ENCODE measurements at regions not wholly inside any gene's neighbourhood (a gene's known extent, or its start where the extent isn't known, plus 50 kb on each side); places are given as distances from the start of the nearest gene placed in this dataset.

GRCh38 chr15:96756656-96757055 is 426.2 kb downstream of the NR2F2 start:
- DNase-seq = no peak

- DNase-seq = no peak
These were observed 432.1 kb downstream of the NR2F2 start for GRCh38 chr15:96762566-96762965.

- no peak for DNase-seq
These were observed 434.0 kb downstream of the NR2F2 start for GRCh38 chr15:96764501-96764900.

- DNase-seq = no peak
These were observed 434.4 kb downstream of the NR2F2 start for GRCh38 chr15:96764946-96765345.

GRCh38 chr15:96766366-96766765 is 435.9 kb downstream of the NR2F2 start:
- DNase-seq = no peak

GRCh38 chr15:96767703-96768434 is 437.4 kb downstream of the NR2F2 start:
- no peak for DNase-seq

- DNase-seq = no peak
These were observed 437.9 kb downstream of the NR2F2 start for GRCh38 chr15:96768435-96768789.

- no peak for DNase-seq
These were observed 440.5 kb downstream of the NR2F2 start for GRCh38 chr15:96771035-96771434.

GRCh38 chr15:96774216-96774615 is 443.7 kb downstream of the NR2F2 start:
- no peak for DNase-seq

- no peak for DNase-seq
These were observed 453.2 kb downstream of the NR2F2 start for GRCh38 chr15:96783746-96784145.

- DNase-seq = no peak
These were observed 459.5 kb downstream of the NR2F2 start for GRCh38 chr15:96790004-96790403.

- DNase-seq = no peak
These were observed 461.7 kb downstream of the NR2F2 start for GRCh38 chr15:96792216-96792615.

GRCh38 chr15:96796841-96797240 is 466.3 kb downstream of the NR2F2 start:
- no peak for DNase-seq

- DNase-seq = no peak
These were observed 471.2 kb downstream of the NR2F2 start for GRCh38 chr15:96801576-96802150.

- no peak for DNase-seq
These were observed 472.2 kb downstream of the NR2F2 start for GRCh38 chr15:96802611-96803255.

GRCh38 chr15:96804754-96805153 is 474.3 kb downstream of the NR2F2 start:
- DNase-seq = no peak

- DNase-seq = no peak
These were observed 476.9 kb downstream of the NR2F2 start for GRCh38 chr15:96807361-96807760.

- DNase-seq = no peak
These were observed 487.4 kb downstream of the NR2F2 start for GRCh38 chr15:96817900-96818299.

GRCh38 chr15:96818861-96819260 is 488.4 kb downstream of the NR2F2 start:
- no peak for DNase-seq

GRCh38 chr15:96827981-96828380 is 497.5 kb downstream of the NR2F2 start:
- no peak for DNase-seq

GRCh38 chr15:96837241-96837970 is 506.9 kb downstream of the NR2F2 start:
- no peak for DNase-seq

GRCh38 chr15:96838081-96838480 is 507.6 kb downstream of the NR2F2 start:
- no peak for DNase-seq

- DNase-seq = no peak
These were observed 518.9 kb downstream of the NR2F2 start for GRCh38 chr15:96849271-96849900.
